ENCODE measurements at regions not wholly inside any gene's neighbourhood (a gene's known extent, or its start where the extent isn't known, plus 50 kb on each side); places are given as distances from the start of the nearest gene placed in this dataset.

- Histone ChIP-seq H3K4me1 (ENCODE audit: insufficient read depth, low read length) (no peaks in the 10 kb centered on the region), H3K36me3 (ENCODE audit: insufficient read depth, low read length) (no peaks in the 10 kb centered on the region), H3K27ac (ENCODE audit: low read depth, low read length) (no peak overlapping the region), H3K27me3 (ENCODE audit: insufficient read depth, low read length) (peaks cover 4% of the 10 kb centered on the region), H3K9me3 (ENCODE audit: control insufficient read depth in 1 of 2, low read length in 2 of 2) (no peaks in the 10 kb centered on the region), H3K4me3 (ENCODE audit: low read length in 2 of 2) (no peak overlapping the region)
- H3K4me3 Mint-ChIP-seq: no peak overlapping the region
- H3K27me3 Mint-ChIP-seq: peaks cover 8 to 18% of the 10 kb centered on the region in 2 donors
- CTCF ChIA-PET (ENCODE audit: partially characterized antibody): no interaction called here
- DNase-seq: no peak
- intact Hi-C loops (cut with micrococcal nuclease): no loop called here
- no peak overlapping the region for H3K27ac Mint-ChIP-seq
- H3K4me1 Mint-ChIP-seq: no peaks in the 10 kb centered on the region
- H3K36me3 Mint-ChIP-seq: no peaks in the 10 kb centered on the region
- H3K9me3 Mint-ChIP-seq: peaks cover 0 to 2% (median 0%) of the 10 kb centered on the region in 8 donors
- POLR2A ChIA-PET (ENCODE audit: partially characterized antibody): no interaction called here
Measured at GRCh38 chr12:46958599-46959290, 120.7 kb upstream of the PCED1B start.

GRCh38 chr12:46959502-46959901 lies 119.9 kb upstream of the PCED1B start:
- H3K9me3 Mint-ChIP-seq: peaks cover 0 to 2% (median 0%) of the 10 kb centered on the region in 8 donors
- ChIA-PET POLR2A (ENCODE audit: partially characterized antibody) (no interaction called here), CTCF (ENCODE audit: partially characterized antibody) (no interaction called here)
- no peaks in the 10 kb centered on the region for H3K36me3 ChIP-seq (ENCODE audit: insufficient read depth, low read length)
- no peaks in the 10 kb centered on the region for H3K36me3 Mint-ChIP-seq
- H3K27me3 Mint-ChIP-seq: peaks cover 6 to 18% of the 10 kb centered on the region in 2 donors
- H3K4me1 Mint-ChIP-seq: no peaks in the 10 kb centered on the region
- intact Hi-C loops (cut with micrococcal nuclease): no loop called here
- no peak for DNase-seq
- H3K9me3 ChIP-seq (ENCODE audit: control insufficient read depth in 1 of 2, low read length in 2 of 2): no peaks in the 10 kb centered on the region
- no peak overlapping the region for H3K4me3 Mint-ChIP-seq
- no peak overlapping the region for H3K4me3 ChIP-seq (ENCODE audit: low read length in 2 of 2)
- H3K4me1 ChIP-seq (ENCODE audit: insufficient read depth, low read length): no peaks in the 10 kb centered on the region
- no peak overlapping the region for H3K27ac ChIP-seq (ENCODE audit: low read depth, low read length)
- H3K27ac Mint-ChIP-seq: no peak overlapping the region
- H3K27me3 ChIP-seq (ENCODE audit: insufficient read depth, low read length): peaks cover 4% of the 10 kb centered on the region

- H3K9me3 ChIP-seq (ENCODE audit: control insufficient read depth in 1 of 2, low read length in 2 of 2): no peaks in the 10 kb centered on the region
- CTCF ChIA-PET (ENCODE audit: partially characterized antibody): no interaction called here
- H3K27me3 ChIP-seq (ENCODE audit: insufficient read depth, low read length): peaks cover 4% of the 10 kb centered on the region
- Mint-ChIP-seq H3K36me3 (no peaks in the 10 kb centered on the region), H3K27ac (no peak overlapping the region), H3K9me3 (peaks cover 0 to 2% (median 0%) of the 10 kb centered on the region in 8 donors), H3K4me3 (no peak overlapping the region), H3K4me1 (no peaks in the 10 kb centered on the region), H3K27me3 (peaks cover 6 to 12% of the 10 kb centered on the region in 2 donors)
- no peak for DNase-seq
- POLR2A ChIA-PET (ENCODE audit: partially characterized antibody): no interaction called here
- no peaks in the 10 kb centered on the region for H3K4me1 ChIP-seq (ENCODE audit: insufficient read depth, low read length)
- intact Hi-C loops (cut with micrococcal nuclease): no loop called here
- H3K4me3 ChIP-seq (ENCODE audit: low read length in 2 of 2): no peak overlapping the region
- H3K27ac ChIP-seq (ENCODE audit: low read depth, low read length): no peak overlapping the region
- H3K36me3 ChIP-seq (ENCODE audit: insufficient read depth, low read length): no peaks in the 10 kb centered on the region
Measured at GRCh38 chr12:46960681-46961080, 118.7 kb upstream of the PCED1B start.

GRCh38 chr12:46963191-46963590 lies 116.2 kb upstream of the PCED1B start:
- peaks cover 12 to 13% of the 10 kb centered on the region in 2 donors for H3K27me3 Mint-ChIP-seq
- Histone ChIP-seq H3K4me3 (ENCODE audit: low read length in 2 of 2) (no peak overlapping the region), H3K36me3 (ENCODE audit: insufficient read depth, low read length) (no peaks in the 10 kb centered on the region), H3K4me1 (ENCODE audit: insufficient read depth, low read length) (no peaks in the 10 kb centered on the region), H3K9me3 (ENCODE audit: control insufficient read depth in 1 of 2, low read length in 2 of 2) (no peaks in the 10 kb centered on the region), H3K27me3 (ENCODE audit: insufficient read depth, low read length) (peaks cover 4% of the 10 kb centered on the region), H3K27ac (ENCODE audit: low read depth, low read length) (no peak overlapping the region)
- no peak overlapping the region for H3K27ac Mint-ChIP-seq
- no peaks in the 10 kb centered on the region for H3K36me3 Mint-ChIP-seq
- ChIA-PET CTCF (ENCODE audit: partially characterized antibody) (interaction anchor here (0.7 kb wide), 1 partner anchor 20 kb away, joined by 3 read pairs; no protein-coding TSS in a partner anchor), POLR2A (ENCODE audit: partially characterized antibody) (no interaction called here)
- peaks cover 0 to 2% (median 0%) of the 10 kb centered on the region in 8 donors for H3K9me3 Mint-ChIP-seq
- H3K4me1 Mint-ChIP-seq: no peaks in the 10 kb centered on the region
- no peak for DNase-seq
- no peak overlapping the region for H3K4me3 Mint-ChIP-seq
- intact Hi-C loops (cut with micrococcal nuclease): no loop called here

GRCh38 chr12:46963977-46964971 lies 115.1 kb upstream of the PCED1B start:
- ChIA-PET CTCF (ENCODE audit: partially characterized antibody) (no interaction called here), POLR2A (ENCODE audit: partially characterized antibody) (no interaction called here)
- Histone ChIP-seq H3K4me1 (ENCODE audit: insufficient read depth, low read length) (no peaks in the 10 kb centered on the region), H3K36me3 (ENCODE audit: insufficient read depth, low read length) (no peaks in the 10 kb centered on the region), H3K27ac (ENCODE audit: low read depth, low read length) (no peak overlapping the region), H3K27me3 (ENCODE audit: insufficient read depth, low read length) (peaks cover 4% of the 10 kb centered on the region), H3K4me3 (ENCODE audit: low read length in 2 of 2) (no peak overlapping the region), H3K9me3 (ENCODE audit: control insufficient read depth in 1 of 2, low read length in 2 of 2) (no peaks in the 10 kb centered on the region)
- Mint-ChIP-seq H3K4me1 (no peaks in the 10 kb centered on the region), H3K27me3 (peaks cover 12 to 13% of the 10 kb centered on the region in 2 donors), H3K36me3 (no peaks in the 10 kb centered on the region), H3K27ac (no peak overlapping the region), H3K4me3 (no peak overlapping the region), H3K9me3 (peaks cover 0 to 2% (median 0%) of the 10 kb centered on the region in 8 donors)
- intact Hi-C loops (cut with micrococcal nuclease): no loop called here
- DNase-seq: no peak

GRCh38 chr12:46965137-46965536 lies 114.3 kb upstream of the PCED1B start:
- H3K36me3 Mint-ChIP-seq: no peaks in the 10 kb centered on the region

GRCh38 chr12:46965880-46966279 lies 113.5 kb upstream of the PCED1B start:
- no peaks in the 10 kb centered on the region for H3K9me3 Mint-ChIP-seq
- ChIA-PET CTCF (ENCODE audit: partially characterized antibody) (interaction anchor here (1.5 kb wide), 1 partner anchor 18 kb away, joined by 3 read pairs; no protein-coding TSS in a partner anchor), POLR2A (ENCODE audit: partially characterized antibody) (interaction anchor here (1.1 kb wide), 1 partner anchor 10 kb away, joined by 3 read pairs; no protein-coding TSS in a partner anchor)
- H3K4me1 Mint-ChIP-seq: no peaks in the 10 kb centered on the region
- H3K4me1 ChIP-seq (ENCODE audit: insufficient read depth, low read length): no peaks in the 10 kb centered on the region
- intact Hi-C loops (cut with micrococcal nuclease): no loop called here
- no peak overlapping the region for H3K4me3 ChIP-seq (ENCODE audit: low read length in 2 of 2)
- no peaks in the 10 kb centered on the region for H3K36me3 Mint-ChIP-seq
- H3K27ac ChIP-seq (ENCODE audit: low read depth, low read length): no peak overlapping the region
- H3K27ac Mint-ChIP-seq: no peak overlapping the region
- H3K9me3 ChIP-seq (ENCODE audit: control insufficient read depth in 1 of 2, low read length in 2 of 2): no peaks in the 10 kb centered on the region
- no peak for DNase-seq
- no peaks in the 10 kb centered on the region for H3K27me3 ChIP-seq (ENCODE audit: insufficient read depth, low read length)
- no peaks in the 10 kb centered on the region for H3K36me3 ChIP-seq (ENCODE audit: insufficient read depth, low read length)
- H3K4me3 Mint-ChIP-seq: no peak overlapping the region
- H3K27me3 Mint-ChIP-seq: peaks cover 6 to 9% of the 10 kb centered on the region in 2 donors

More at GRCh38 chr12:46965137-46965536, 114.3 kb upstream of the PCED1B start:
- no peak for DNase-seq
- H3K27ac ChIP-seq (ENCODE audit: low read depth, low read length): no peak overlapping the region
- POLR2A ChIA-PET (ENCODE audit: partially characterized antibody): interaction anchor here (1.1 kb wide), 1 partner anchor 9 kb away, joined by 3 read pairs; no protein-coding TSS in a partner anchor
- peaks cover 10 to 12% of the 10 kb centered on the region in 2 donors for H3K27me3 Mint-ChIP-seq
- intact Hi-C loops (cut with micrococcal nuclease): no loop called here
- no peak overlapping the region for H3K27ac Mint-ChIP-seq
- no peak overlapping the region for H3K4me3 Mint-ChIP-seq
- H3K36me3 ChIP-seq (ENCODE audit: insufficient read depth, low read length): no peaks in the 10 kb centered on the region
- H3K4me1 Mint-ChIP-seq: no peaks in the 10 kb centered on the region
- H3K4me1 ChIP-seq (ENCODE audit: insufficient read depth, low read length): no peaks in the 10 kb centered on the region
- CTCF ChIA-PET (ENCODE audit: partially characterized antibody): no interaction called here
- no peak overlapping the region for H3K4me3 ChIP-seq (ENCODE audit: low read length in 2 of 2)
- no peaks in the 10 kb centered on the region for H3K9me3 Mint-ChIP-seq
- peaks cover 3% of the 10 kb centered on the region for H3K27me3 ChIP-seq (ENCODE audit: insufficient read depth, low read length)
- H3K9me3 ChIP-seq (ENCODE audit: control insufficient read depth in 1 of 2, low read length in 2 of 2): no peaks in the 10 kb centered on the region

All from CD4-positive, alpha-beta memory T cell (primary cell).